SK-N-MC (cell line): ENCODE measurements at regions not wholly inside any gene's neighbourhood (a gene's known extent, or its start where the extent isn't known, plus 50 kb on each side); places are given as distances from the start of the nearest gene placed in this dataset.

ENCODE experiments used
- EZH2 ChIP-seq: fragments of 200-600 bp; sonication (generic); IDR thresholded peaks from one replicate; pipeline ENCODE4 v1.6.1; 2017; ENCODE audit warnings: antibody characterized with exemption
- FOXP2 ChIP-seq: optimal IDR thresholded peaks from 2 replicates; pipeline ENCODE3; 2011; ENCODE audit warnings: mild to moderate bottlenecking, moderate library complexity; ENCODE audit not compliant: insufficient read depth; ENCODE audit errors: extremely low read length, control extremely low read depth
- POLR2AphosphoS5 ChIP-seq: IDR thresholded peaks from 2 replicates; pipeline ENCODE4 v1.6.1; 2012; ENCODE audit warnings: mild to moderate bottlenecking, low read depth, low read length, borderline replicate concordance

DNA sequence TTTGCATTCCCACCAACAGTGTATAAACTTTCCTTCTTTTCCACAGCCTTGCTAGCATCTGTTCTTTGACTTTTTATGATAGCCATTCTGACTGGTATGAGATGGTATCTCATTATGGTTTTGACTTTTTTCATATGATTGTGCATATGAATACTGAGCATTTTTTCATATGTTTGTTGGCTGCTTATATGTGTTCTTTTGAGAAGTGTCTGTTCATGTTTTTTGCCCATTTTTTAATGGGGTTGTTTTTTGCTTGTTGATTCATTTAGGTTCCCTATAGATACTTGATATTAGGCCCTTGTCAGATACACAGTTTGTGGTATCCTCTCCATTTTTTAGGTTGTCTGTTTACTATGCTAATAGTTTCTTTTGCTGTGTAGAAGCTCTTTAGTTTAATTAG is 185.8 kb upstream of the SPAG17 start:
- no peak for TF ChIP-seq EZH2
- TF ChIP-seq POLR2AphosphoS5 = no peak
- TF ChIP-seq FOXP2 = no peak
